ENCODE measurements at regions not wholly inside any gene's neighbourhood (a gene's known extent, or its start where the extent isn't known, plus 50 kb on each side); places are given as distances from the start of the nearest gene placed in this dataset.

DNA sequence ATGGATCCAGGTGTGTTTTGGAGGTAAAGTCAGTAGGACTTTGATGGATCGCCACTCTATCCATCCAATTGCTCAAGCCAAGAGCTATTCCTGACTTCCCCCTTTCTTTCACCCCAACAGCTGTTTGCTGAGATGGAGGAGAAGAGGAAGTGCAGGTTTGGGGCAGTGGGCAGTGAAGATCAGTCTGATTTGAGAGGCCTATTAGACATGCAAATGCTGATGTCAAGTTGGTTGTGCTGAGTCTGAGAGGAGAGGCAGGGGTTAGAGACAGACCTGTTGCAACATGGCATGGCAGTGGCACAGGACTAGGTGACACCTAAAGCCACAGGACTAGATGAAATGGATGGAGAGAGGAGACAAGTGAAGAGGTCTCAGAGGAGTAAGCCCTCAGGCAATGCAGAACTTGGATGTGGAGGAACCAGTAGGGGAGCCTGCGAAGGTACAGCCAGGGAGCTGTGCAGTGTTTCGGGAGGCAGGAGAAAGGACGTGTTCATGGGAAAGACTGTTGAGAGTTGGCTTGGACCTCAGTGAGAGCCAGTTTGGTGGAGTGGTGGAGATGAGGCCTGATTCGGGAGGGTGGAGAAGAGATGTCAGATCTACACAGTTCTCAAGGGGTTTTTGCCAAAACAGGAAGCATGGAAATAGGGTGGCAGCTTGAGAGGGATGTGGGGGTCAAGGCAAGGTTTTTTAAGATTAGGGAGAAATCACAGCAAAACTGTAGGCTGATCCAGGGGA, 175.0 kb downstream of the MACROH2A1 start (continued):
- TF ChIP-seq, protein P1, sequence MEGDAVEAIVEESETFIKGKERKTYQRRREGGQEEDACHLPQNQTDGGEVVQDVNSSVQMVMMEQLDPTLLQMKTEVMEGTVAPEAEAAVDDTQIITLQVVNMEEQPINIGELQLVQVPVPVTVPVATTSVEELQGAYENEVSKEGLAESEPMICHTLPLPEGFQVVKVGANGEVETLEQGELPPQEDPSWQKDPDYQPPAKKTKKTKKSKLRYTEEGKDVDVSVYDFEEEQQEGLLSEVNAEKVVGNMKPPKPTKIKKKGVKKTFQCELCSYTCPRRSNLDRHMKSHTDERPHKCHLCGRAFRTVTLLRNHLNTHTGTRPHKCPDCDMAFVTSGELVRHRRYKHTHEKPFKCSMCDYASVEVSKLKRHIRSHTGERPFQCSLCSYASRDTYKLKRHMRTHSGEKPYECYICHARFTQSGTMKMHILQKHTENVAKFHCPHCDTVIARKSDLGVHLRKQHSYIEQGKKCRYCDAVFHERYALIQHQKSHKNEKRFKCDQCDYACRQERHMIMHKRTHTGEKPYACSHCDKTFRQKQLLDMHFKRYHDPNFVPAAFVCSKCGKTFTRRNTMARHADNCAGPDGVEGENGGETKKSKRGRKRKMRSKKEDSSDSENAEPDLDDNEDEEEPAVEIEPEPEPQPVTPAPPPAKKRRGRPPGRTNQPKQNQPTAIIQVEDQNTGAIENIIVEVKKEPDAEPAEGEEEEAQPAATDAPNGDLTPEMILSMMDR (IDR thresholded peaks at IDR 0.05), result no peak
- no peak for TF ChIP-seq HEYL (CRISPR knock-in tag; IDR thresholded peaks at IDR 0.05)

- CTCF ChIA-PET, result interaction anchor here (0.9 kb wide), 1 partner anchor 32 kb away, joined by 4 read pairs; no protein-coding TSS in a partner anchor
- FAIRE-seq (no peak), DNase-seq (ENCODE audit: low read depth in 1 of 2, low spot score in 1 of 2) (no peak), ATAC-seq (no peak)
- no peak overlapping the region for H3K4me3 ChIP-seq
- H3K9me3 ChIP-seq, result no peaks in the 10 kb centered on the region
- POLR2A ChIA-PET, result no interaction called here
- H3K4me2 ChIP-seq, result no peak overlapping the region
- TF ChIP-seq PBX3 (IDR thresholded peaks at IDR 0.05) (no peak), POLR2AphosphoS2 (conservative IDR thresholded peaks at IDR 0.05; ENCODE audit: low read length) (no peak), JUN (IDR thresholded peaks at IDR 0.05) (no peak), KDM5A (IDR thresholded peaks at IDR 0.05) (no peak), MAFK (IDR thresholded peaks at IDR 0.05; ENCODE audit: partially characterized antibody) (no peak), HOXB13 (CRISPR knock-in tag; IDR thresholded peaks at IDR 0.05; ENCODE audit: low read depth) (no peak), JUNB (IDR thresholded peaks at IDR 0.05) (no peak)
- H3K4me1 ChIP-seq, result no peaks in the 10 kb centered on the region
- no peak overlapping the region for H3K27ac ChIP-seq
- 77% methylated on average over 2 of the region's 2 CpGs for WGBS (ENCODE audit: missing lambda C conversion rate)
Measured at GRCh38 chr5:135223404-135223803, 175.6 kb downstream of the MACROH2A1 start.

GRCh38 chr5:135222771-135223170, 176.3 kb downstream of the MACROH2A1 start:
- no peak overlapping the region for H3K4me2 ChIP-seq
- TF ChIP-seq HEYL (CRISPR knock-in tag; IDR thresholded peaks at IDR 0.05) (no peak), HOXB5 (CRISPR knock-in tag; IDR thresholded peaks at IDR 0.05) (no peak), HOXB13 (CRISPR knock-in tag; IDR thresholded peaks at IDR 0.05; ENCODE audit: low read depth) (no peak), FOSL2 (IDR thresholded peaks at IDR 0.05) (no peak), FOSL2 (CRISPR knock-in tag; IDR thresholded peaks at IDR 0.05) (no peak), CEBPB (IDR thresholded peaks at IDR 0.05) (no peak), JUN (IDR thresholded peaks at IDR 0.05) (no peak), KDM5A (IDR thresholded peaks at IDR 0.05) (no peak)
- TF ChIP-seq, protein P2, sequence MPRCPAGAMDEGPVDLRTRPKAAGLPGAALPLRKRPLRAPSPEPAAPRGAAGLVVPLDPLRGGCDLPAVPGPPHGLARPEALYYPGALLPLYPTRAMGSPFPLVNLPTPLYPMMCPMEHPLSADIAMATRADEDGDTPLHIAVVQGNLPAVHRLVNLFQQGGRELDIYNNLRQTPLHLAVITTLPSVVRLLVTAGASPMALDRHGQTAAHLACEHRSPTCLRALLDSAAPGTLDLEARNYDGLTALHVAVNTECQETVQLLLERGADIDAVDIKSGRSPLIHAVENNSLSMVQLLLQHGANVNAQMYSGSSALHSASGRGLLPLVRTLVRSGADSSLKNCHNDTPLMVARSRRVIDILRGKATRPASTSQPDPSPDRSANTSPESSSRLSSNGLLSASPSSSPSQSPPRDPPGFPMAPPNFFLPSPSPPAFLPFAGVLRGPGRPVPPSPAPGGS (IDR thresholded peaks at IDR 0.05), result no peak
- TF ChIP-seq, protein P3, sequence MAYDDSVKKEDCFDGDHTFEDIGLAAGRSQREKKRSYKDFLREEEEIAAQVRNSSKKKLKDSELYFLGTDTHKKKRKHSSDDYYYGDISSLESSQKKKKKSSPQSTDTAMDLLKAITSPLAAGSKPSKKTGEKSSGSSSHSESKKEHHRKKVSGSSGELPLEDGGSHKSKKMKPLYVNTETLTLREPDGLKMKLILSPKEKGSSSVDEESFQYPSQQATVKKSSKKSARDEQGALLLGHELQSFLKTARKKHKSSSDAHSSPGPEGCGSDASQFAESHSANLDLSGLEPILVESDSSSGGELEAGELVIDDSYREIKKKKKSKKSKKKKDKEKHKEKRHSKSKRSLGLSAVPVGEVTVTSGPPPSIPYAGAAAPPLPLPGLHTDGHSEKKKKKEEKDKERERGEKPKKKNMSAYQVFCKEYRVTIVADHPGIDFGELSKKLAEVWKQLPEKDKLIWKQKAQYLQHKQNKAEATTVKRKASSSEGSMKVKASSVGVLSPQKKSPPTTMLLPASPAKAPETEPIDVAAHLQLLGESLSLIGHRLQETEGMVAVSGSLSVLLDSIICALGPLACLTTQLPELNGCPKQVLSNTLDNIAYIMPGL (CRISPR knock-in tag; IDR thresholded peaks at IDR 0.05; ENCODE audit: borderline replicate concordance), result no peak
- WGBS (ENCODE audit: missing lambda C conversion rate), result 56% methylated on average over 3 of the region's 3 CpGs
- FAIRE-seq, result no peak
- H3K4me3 ChIP-seq, result no peak overlapping the region
- no peaks in the 10 kb centered on the region for H3K4me1 ChIP-seq
- ChIA-PET CTCF (interaction anchor here (1.8 kb wide), 1 partner anchor 13 kb away, joined by 4 read pairs; no protein-coding TSS in a partner anchor), POLR2A (no interaction called here)
- no peak overlapping the region for H3K27ac ChIP-seq
- no peaks in the 10 kb centered on the region for H3K9me3 ChIP-seq
- no peak for DNase-seq (ENCODE audit: low read depth in 1 of 2, low spot score in 1 of 2)
- ATAC-seq, result no peak

Measured in A549 (cell line).